Posterior vena cava (tissue), 2 donors: ENCODE measurements at regions not wholly inside any gene's neighbourhood (a gene's known extent, or its start where the extent isn't known, plus 50 kb on each side); places are given as distances from the start of the nearest gene placed in this dataset.
"Not testable (repeated sequence)": the region's sequence is repeated elsewhere in the genome, so short reads cannot be mapped to it uniquely, and the experiment has no call there.

Experiments
- DNase-seq: peaks from one replicate; pipeline ENCODE4 v3.0.0-alpha.2; 2020; ENCODE audit warnings: low spot score
- intact Hi-C, 2 donors: fragments of 100-400 bp; cut with DNase I; formaldehyde crosslinking; loops; one replicate each; pipeline versions ENCODE4 v1.14.1 to v1.14.2; 2022 to 2023
- donor health status: DM: yes; HTN: yes; CAD: no.
- donor health status: DM: yes; HTN: yes; CAD: no.

DNA sequence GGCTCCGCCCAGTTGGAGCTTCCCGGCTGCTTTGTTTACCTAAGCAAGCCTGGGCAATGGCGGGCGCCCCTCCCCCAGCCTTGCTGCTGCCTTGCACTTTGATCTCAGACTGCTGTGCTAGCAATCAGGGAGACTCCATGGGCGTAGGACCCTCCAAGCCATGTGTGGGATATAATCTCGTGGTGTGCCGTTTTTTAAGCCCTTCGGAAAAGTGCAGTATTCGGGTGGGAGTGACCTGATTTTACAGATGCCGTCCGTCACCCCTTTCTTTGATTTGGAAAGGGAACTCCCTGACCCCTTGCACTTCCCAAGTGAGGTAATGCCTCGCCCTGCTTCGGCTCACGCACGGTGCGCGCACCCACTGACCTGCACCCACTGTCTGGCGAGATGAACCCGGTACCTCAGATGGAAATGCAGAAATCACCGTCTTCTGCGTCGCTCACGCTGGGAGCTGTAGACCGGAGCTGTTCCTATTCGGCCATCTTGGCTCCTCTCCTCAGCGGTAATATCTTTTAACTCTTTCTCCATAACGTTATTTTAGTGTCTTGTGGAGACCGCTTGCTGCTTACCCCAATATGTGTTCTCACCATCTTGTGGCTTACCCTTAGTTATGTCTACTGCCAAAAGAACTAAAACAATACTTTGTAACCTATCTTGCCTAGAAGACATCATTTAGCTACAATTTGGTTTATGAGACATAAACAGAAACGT is 328.7 kb upstream of the EPHA5 start:
- intact Hi-C loops = not testable (repeated sequence)
- DNase-seq = peak; percentile 50

GRCh38 chr4:65983061-65983460 is 312.8 kb upstream of the EPHA5 start:
- no peak for DNase-seq
- intact Hi-C loops = no loop called here

- DNase-seq = no peak
Measured at GRCh38 chr4:65976287-65976686, 306.0 kb upstream of the EPHA5 start.

GRCh38 chr4:65973186-65973585 is 302.9 kb upstream of the EPHA5 start:
- DNase-seq = no peak
- intact Hi-C loops = no loop called here

More at GRCh38 chr4:65976287-65976686, 306.0 kb upstream of the EPHA5 start:
- intact Hi-C loops = no loop called here

- intact Hi-C loops = no loop called here
- no peak for DNase-seq
Measured at GRCh38 chr4:65971686-65972085, 301.4 kb upstream of the EPHA5 start.

DNA sequence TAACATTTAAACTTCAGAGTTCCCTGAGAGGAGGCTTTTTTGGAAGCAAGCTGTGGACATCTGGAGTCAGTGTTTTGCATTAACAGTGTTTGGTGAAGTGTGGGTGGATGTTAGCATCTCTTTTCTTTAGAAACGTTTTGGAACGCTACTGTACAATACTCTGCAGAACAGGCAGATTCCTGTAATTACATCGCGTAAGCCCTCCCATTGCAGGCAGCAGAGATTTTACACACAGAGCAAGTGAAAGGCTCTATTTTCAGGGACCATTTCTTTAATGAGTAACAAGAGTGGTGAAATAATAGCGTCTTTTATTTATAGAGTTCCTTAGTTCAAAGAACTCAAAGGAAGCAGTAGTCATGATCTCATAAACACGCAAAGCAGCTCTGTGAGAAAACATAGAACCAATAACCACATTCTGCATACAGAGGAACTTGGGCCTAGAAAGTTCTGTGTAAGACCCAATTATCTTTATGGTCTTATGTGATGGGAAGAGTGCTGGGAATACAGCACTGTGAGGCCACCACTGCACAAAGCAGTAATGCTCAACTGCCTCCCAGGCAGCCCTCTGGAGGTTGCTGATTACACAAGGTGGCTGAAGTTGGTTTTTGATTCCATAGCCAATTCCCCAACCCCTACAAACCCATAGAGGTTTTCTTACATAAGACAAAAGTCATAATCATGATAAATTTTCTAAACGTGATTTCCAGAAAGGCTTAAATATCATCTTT is 298.7 kb upstream of the EPHA5 start:
- intact Hi-C loops = no loop called here
- no peak for DNase-seq

DNA sequence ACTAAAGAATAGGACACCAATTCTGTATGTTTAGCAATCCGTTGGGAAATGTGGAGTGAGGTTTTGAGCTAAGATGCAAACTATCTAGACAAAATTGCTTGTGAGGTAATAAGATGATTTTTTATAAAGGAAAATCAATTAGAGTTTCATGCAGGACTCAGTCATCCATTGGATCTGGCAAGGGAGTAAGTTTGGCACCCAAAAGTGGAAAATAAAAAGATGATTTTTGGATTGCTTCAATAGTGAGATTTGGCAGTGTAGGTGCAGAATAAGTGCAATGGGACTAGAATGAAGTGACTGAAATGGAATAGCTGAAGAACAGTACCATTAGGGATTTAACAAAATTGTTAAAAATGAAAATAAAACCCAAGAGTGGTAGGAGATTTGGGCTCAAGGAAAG is 290.5 kb upstream of the EPHA5 start:
- no peak for DNase-seq
- intact Hi-C loops = no loop called here

DNA sequence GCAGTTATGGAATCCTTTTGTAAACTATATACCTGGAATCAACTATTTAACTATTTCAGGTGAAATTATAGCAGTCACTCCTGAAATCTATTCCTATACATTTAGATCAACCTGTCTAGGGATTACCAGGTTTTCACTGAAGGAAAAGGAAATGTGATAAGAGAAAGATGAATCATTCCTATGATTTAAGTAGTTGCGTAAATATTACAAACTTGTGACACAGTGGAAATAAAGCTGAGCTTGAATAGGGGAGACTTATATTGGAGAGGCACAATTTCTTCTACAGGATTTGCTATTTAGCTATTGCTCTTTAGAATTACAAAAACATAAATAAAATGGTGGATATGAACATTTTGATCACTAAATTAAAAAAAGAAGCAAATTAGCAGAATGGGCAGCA is 284.1 kb upstream of the EPHA5 start:
- intact Hi-C loops = no loop called here
- DNase-seq = no peak

DNA sequence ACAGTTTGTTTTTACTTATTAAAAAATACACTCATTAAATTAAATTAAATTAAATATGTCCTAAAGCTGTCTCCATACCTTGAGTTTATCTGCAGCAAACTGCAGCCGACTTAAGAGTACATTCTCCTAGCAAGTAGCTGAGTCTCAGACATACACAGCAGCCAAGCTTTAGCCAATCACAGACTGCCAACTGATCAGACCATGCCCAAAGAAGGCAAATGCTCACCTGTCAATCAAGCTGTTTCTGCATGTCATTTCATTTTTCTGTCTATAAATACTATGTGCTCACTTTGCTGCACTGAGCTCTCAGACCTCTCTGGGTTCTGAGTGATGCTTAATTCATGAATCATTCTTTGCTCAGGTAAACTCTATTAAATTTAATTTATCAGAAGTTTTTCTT is 280.9 kb upstream of the EPHA5 start:
- DNase-seq = no peak
- intact Hi-C loops = no loop called here

DNA sequence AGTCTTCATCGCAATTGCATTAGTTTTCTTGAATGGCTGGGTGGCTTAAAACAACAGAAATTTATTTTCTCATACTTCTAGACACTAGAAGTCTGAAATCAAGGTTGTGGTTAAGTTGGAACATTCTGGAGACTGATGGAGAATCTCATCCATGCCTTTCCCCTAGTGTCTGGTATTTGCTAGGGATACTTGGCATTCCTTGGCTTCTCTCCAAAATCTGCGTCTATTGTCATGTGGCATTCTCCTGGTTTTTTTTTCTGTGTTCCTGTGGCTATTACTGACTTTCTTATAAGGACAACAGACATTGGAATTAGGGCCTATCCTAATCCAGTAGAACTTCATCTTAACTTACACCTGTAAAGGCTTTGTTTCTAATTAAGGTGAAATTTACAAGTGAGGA is 272.8 kb upstream of the EPHA5 start:
- DNase-seq = no peak
- intact Hi-C loops = no loop called here

GRCh38 chr4:65924843-65925242 is 254.6 kb upstream of the EPHA5 start:
- intact Hi-C loops = no loop called here

GRCh38 chr4:65923616-65924015 is 253.3 kb upstream of the EPHA5 start:
- intact Hi-C loops = no loop called here
- no peak for DNase-seq

More at GRCh38 chr4:65924843-65925242, 254.6 kb upstream of the EPHA5 start:
- DNase-seq = no peak

DNA sequence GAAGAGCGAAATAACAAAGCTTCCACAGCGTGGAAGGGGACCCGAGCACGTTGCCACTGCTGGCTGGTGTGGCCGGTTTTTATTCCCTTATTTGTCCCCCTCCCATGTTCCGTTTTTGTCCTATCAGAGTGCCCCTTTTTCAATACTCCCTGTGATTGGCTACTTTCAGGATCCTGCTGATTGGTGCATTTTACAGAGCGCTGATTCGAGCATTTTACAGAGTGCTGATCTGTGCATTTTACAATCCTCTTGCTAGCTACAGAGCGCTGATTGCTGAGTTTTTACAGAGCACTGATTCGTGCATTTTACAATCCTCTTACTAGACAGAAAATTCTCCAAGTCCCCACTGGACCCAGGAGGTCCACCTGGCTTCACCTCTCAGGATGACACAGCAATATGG is 250.9 kb upstream of the EPHA5 start:
- intact Hi-C loops = no loop called here
- DNase-seq = no peak

GRCh38 chr4:65918872-65919271 is 248.6 kb upstream of the EPHA5 start:
- DNase-seq = no peak
- intact Hi-C loops = no loop called here

DNA sequence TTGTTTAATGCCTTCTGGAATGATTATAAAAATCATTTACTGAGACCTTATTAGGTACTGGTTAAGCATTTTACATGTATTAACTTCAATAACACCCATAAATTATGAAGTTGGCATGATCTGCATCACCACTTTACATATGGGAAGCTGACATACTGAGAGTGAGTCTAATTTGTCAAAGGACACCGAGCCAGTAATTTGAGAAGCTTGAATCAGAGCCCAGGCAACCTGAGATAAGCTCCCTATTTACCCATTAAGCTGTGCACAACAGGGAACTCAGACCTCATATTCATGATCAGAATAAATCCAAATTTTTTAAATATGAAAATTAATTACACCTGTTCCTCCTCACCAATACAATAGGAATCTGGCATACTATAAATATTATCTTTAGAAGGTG is 247.9 kb upstream of the EPHA5 start:
- intact Hi-C loops = no loop called here
- no peak for DNase-seq

- DNase-seq = no peak
- intact Hi-C loops = no loop called here
Measured at GRCh38 chr4:65917486-65917885, 247.2 kb upstream of the EPHA5 start.

GRCh38 chr4:65911720-65912119 is 241.4 kb upstream of the EPHA5 start:
- DNase-seq = no peak
- intact Hi-C loops = no loop called here

DNA sequence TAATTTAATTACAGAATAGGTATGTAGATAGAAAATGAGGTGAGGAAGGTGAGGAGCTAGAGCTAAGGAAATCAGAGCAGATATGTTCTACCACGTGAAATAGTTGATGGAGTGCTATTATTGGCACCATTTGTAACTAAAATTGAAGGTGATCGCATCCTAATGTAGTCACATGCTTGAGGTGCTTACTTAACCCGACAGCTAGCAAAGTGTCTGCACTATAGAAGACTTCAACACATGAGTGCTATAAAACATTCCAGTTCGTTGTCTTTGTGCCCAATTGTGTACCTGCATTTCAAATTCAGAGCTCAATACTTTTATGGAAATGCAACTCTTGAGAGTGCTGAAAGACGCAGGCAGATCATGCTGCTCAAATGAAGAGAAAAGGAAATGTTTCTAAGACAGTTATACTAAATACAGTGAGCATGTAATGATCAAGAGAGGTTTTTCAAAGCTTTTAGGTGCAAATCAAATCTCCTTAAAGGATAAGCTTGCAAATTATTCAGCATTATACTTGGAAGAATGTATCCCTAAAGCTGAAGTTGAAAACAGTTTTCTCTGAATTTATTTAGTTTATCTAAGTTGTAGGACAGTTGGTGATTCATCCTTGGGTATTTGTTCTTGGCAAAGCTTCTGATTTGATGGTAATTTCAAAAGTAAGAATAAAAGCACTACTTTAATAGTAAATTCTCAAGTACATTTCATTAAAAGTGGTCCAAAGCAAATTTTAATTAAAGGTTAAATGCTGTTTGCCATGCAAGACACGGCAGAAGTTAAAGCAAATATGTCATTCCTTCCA is 223.9 kb upstream of the EPHA5 start:
- DNase-seq = no peak
- intact Hi-C loops = no loop called here

DNA sequence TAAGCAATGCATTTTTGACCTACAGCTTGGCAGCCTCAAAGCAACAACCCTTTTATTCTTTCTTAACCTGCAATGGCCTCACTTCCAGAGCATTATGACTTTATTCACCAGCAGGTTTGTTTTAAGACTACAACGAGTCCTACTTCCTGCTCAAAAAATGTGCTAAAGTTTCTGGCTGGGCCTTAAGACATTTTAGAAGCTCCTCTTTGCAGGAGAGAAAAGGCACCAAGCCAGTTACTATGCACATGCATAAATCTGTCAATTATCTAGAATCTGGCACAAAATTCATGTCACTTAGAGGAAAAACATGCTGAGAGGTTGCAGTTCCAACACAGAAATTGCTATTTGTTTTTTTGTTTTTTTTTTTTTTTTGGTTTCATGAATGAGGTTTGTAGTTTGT is 223.0 kb upstream of the EPHA5 start:
- no peak for DNase-seq
- intact Hi-C loops = no loop called here

DNA sequence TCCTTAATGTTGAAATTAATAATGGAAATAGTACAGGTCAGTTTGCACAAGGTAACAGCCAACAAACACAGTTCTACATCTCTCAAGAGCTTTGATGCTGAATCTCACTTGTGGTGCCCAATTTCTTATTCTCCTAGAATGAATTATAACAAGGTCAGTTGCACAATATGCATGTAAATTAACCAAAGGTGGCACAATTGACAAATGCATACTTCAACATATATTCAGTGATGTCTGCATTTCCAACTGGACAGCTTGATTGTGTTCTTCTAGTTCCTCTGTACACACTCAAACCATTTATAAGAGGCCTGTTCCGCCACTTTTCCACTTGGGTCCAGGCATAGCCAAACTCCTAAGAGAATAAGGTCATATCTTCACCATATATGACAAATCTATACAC is 210.3 kb upstream of the EPHA5 start:
- intact Hi-C loops = no loop called here
- no peak for DNase-seq
